ENCODE measurements at regions not wholly inside any gene's neighbourhood (a gene's known extent, or its start where the extent isn't known, plus 50 kb on each side); places are given as distances from the start of the nearest gene placed in this dataset.
"Not testable (repeated sequence)": the region's sequence is repeated elsewhere in the genome, so short reads cannot be mapped to it uniquely, and the experiment has no call there.

DNA sequence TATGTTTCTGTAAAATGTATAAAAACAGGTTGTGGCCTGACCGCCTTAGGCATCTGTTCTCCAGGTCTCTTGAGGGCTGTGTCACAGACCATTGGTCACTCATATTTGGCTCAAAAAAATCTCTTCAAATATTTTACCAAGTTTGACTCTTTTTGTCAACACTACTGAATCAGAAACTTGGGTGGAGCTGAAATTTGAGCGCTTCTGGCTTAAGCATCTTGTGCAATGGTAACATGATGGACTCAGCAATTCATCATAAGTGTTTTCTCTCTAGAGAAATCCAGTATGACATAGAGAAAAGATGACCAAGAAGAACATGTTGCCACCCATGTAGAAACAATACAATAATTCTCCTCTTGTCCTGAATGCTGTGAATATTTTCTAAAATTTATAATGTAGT lies 387.9 kb downstream of the MAT2B start:
- Mint-ChIP-seq H3K9me3 (no peaks in the 10 kb centered on the region), H3K4me3 (no peak overlapping the region), H3K4me1 (ENCODE audit: low read depth) (no peaks in the 10 kb centered on the region), H3K36me3 (ENCODE audit: low read depth) (no peaks in the 10 kb centered on the region), H3K27ac (no peak overlapping the region), H3K27me3 (no peaks in the 10 kb centered on the region)
- ChIA-PET POLR2A (no interaction called here), CTCF (no interaction called here)
- ATAC-seq = no peak
- intact Hi-C loops (cut with micrococcal nuclease) = no loop called here
- TF ChIP-seq, protein P1, sequence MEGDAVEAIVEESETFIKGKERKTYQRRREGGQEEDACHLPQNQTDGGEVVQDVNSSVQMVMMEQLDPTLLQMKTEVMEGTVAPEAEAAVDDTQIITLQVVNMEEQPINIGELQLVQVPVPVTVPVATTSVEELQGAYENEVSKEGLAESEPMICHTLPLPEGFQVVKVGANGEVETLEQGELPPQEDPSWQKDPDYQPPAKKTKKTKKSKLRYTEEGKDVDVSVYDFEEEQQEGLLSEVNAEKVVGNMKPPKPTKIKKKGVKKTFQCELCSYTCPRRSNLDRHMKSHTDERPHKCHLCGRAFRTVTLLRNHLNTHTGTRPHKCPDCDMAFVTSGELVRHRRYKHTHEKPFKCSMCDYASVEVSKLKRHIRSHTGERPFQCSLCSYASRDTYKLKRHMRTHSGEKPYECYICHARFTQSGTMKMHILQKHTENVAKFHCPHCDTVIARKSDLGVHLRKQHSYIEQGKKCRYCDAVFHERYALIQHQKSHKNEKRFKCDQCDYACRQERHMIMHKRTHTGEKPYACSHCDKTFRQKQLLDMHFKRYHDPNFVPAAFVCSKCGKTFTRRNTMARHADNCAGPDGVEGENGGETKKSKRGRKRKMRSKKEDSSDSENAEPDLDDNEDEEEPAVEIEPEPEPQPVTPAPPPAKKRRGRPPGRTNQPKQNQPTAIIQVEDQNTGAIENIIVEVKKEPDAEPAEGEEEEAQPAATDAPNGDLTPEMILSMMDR (IDR thresholded peaks at IDR 0.05) = no peak
- no peak for DNase-seq

DNA sequence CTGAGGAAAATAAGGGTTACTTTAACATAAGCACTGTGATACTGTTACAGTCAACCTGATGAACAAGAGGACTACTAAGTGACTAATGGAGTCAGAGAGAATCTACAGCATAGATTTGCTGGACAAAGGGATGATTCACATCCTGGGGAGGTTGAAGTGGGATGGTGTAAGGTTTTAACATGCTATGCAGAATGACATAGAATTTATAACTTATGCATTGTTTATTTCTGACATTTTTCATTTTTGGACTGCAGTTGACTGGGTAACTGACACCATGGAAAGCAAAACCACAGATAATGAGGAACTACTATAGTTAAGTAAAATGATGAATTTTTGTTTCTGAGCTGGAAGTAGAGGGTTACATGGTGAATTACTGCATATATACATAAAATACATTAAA lies 389.2 kb downstream of the MAT2B start:
- intact Hi-C loops (cut with micrococcal nuclease) = no loop called here
- Mint-ChIP-seq H3K4me3 (no peak overlapping the region), H3K27me3 (no peaks in the 10 kb centered on the region), H3K36me3 (ENCODE audit: low read depth) (no peaks in the 10 kb centered on the region), H3K9me3 (peaks cover 2% of the 10 kb centered on the region), H3K27ac (no peak overlapping the region), H3K4me1 (ENCODE audit: low read depth) (no peaks in the 10 kb centered on the region)
- CTCF ChIA-PET = no interaction called here
- POLR2A ChIA-PET = no interaction called here
- ATAC-seq = no peak
- TF ChIP-seq, protein P1 (IDR thresholded peaks at IDR 0.05) = no peak
- no peak for DNase-seq

DNA sequence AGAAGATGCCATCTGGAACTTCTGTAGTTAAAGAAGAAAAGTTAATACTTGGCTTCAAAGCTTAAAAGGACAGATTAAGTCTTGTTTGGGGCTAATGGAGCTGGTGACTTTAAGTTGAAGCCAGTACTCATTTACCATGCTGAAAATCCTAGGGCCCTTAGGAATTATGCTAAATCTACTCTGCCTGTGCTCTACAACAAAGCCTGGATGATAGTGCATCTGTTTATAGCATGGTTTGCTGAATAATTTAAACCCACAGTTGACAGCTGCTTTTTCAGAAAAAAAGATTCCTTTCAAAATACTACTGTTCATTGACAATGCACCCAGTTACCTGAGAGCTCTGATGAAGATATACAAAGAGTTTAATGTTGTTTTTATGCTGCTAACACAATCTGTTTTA lies 393.5 kb downstream of the MAT2B start:
- intact Hi-C loops (cut with micrococcal nuclease) = no loop called here
- no peak for DNase-seq
- Mint-ChIP-seq H3K9me3 (peaks cover 13% of the 10 kb centered on the region), H3K27ac (no peak overlapping the region), H3K36me3 (ENCODE audit: low read depth) (no peaks in the 10 kb centered on the region), H3K4me1 (ENCODE audit: low read depth) (no peaks in the 10 kb centered on the region), H3K4me3 (no peak overlapping the region), H3K27me3 (no peaks in the 10 kb centered on the region)
- TF ChIP-seq, protein P1 (IDR thresholded peaks at IDR 0.05) = no peak
- ChIA-PET CTCF (no interaction called here), POLR2A (no interaction called here)
- no peak for ATAC-seq

DNA sequence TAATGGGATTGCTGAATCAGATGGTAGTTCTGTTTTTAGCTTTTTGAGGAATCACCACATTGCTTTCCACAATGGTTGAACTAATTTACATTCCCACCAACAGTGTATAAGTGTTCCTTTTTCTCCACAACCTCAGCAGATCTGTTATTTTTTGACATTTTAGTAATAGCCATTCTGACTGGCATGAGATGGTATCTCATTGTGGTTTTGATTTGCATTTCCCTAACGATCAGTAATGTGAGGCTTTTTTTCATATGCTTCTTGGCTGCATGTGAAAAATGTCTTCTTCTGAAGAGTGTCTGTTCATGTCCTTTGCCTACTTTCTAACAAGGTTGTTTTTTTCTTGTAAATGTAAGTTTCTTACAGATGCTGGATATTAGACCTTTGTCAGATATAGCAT lies 402.4 kb downstream of the MAT2B start:
- H3K4me1 Mint-ChIP-seq (ENCODE audit: low read depth); intact Hi-C loops (cut with micrococcal nuclease); ATAC-seq; CTCF ChIA-PET; H3K27ac Mint-ChIP-seq; H3K27me3 Mint-ChIP-seq; H3K4me3 Mint-ChIP-seq; H3K36me3 Mint-ChIP-seq (ENCODE audit: low read depth); POLR2A ChIA-PET; H3K9me3 Mint-ChIP-seq; DNase-seq: not testable (repeated sequence)

DNA sequence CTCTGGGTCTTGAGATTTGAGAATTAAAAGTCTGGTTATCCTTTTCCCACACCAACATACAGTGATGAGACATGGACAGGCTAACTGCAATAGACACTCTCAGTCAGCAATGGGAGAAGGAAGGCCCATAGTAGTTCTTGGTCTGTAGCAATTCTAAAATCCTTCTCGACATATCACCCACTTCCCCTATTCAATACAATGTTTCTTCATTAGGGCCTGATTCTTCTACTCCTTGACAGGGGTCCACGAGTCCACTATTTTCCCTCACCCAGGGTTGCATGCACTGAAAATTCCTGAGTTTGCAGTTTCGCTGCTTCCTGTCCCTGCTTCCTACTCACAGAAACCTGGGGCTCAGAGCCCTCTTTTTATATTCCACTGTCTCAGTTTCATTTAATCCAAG lies 402.8 kb downstream of the MAT2B start:
- H3K9me3 Mint-ChIP-seq = no peaks in the 10 kb centered on the region
- H3K4me1 Mint-ChIP-seq (ENCODE audit: low read depth) = no peaks in the 10 kb centered on the region
- DNase-seq (no peak), ATAC-seq (no peak)
- no peaks in the 10 kb centered on the region for H3K36me3 Mint-ChIP-seq (ENCODE audit: low read depth)
- no peaks in the 10 kb centered on the region for H3K27me3 Mint-ChIP-seq
- H3K27ac Mint-ChIP-seq = no peak overlapping the region
- TF ChIP-seq, protein P1 (IDR thresholded peaks at IDR 0.05) = no peak
- POLR2A ChIA-PET = no interaction called here
- H3K4me3 Mint-ChIP-seq = no peak overlapping the region
- CTCF ChIA-PET = no interaction called here
- intact Hi-C loops (cut with micrococcal nuclease) = no loop called here

DNA sequence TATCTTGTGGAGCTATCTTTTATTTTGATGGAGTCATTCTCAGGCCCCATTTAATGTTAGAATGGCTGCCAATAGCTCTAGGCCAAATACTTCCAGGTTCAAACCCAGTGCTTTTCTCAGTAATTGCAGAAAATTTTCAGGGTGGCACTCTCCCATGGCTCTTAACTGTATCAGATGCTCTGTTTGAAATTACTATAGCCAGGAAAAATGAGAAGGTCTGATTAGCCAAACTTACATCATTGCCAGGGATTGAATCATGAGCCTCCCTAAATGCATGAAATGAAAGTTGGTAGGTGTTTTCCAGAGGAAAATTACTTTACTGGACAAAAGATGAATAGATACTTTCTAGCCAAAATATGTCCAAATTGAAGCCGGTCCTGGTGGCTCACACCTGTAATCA lies 404.8 kb downstream of the MAT2B start:
- ATAC-seq (no peak), DNase-seq (no peak)
- ChIA-PET POLR2A (no interaction called here), CTCF (no interaction called here)
- Mint-ChIP-seq H3K27me3 (no peaks in the 10 kb centered on the region), H3K4me3 (no peak overlapping the region), H3K27ac (no peak overlapping the region), H3K9me3 (no peaks in the 10 kb centered on the region), H3K4me1 (ENCODE audit: low read depth) (no peaks in the 10 kb centered on the region), H3K36me3 (ENCODE audit: low read depth) (no peaks in the 10 kb centered on the region)
- intact Hi-C loops (cut with micrococcal nuclease) = no loop called here
- TF ChIP-seq, protein P1 (IDR thresholded peaks at IDR 0.05) = no peak

Measured in activated CD8-positive, alpha-beta T cell treated with anti-CD3 and anti-CD28 coated beads for 36 hours (primary cell).